ENCODE measurements at regions not wholly inside any gene's neighbourhood (a gene's known extent, or its start where the extent isn't known, plus 50 kb on each side); places are given as distances from the start of the nearest gene placed in this dataset.

DNA sequence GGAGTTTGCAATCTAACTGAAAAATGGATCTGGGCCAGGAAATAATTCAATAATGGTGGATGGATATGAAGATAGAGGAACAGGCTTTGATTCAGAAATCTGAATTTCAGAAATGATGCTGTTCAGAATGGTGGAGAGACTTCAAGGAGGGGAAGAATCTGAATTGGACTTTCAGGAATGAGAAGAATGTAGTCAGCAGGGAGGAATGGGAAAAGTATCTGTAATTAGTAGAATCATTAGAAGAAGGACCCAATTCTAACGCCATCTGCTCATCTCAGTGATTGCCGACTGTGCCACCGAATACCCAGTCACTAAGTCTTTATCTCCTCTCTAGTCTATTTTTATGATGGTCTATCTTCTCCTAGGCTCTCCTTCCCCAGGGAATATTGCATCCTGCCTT lies 363.2 kb downstream of the GALC start:
- TF ChIP-seq, protein P1, sequence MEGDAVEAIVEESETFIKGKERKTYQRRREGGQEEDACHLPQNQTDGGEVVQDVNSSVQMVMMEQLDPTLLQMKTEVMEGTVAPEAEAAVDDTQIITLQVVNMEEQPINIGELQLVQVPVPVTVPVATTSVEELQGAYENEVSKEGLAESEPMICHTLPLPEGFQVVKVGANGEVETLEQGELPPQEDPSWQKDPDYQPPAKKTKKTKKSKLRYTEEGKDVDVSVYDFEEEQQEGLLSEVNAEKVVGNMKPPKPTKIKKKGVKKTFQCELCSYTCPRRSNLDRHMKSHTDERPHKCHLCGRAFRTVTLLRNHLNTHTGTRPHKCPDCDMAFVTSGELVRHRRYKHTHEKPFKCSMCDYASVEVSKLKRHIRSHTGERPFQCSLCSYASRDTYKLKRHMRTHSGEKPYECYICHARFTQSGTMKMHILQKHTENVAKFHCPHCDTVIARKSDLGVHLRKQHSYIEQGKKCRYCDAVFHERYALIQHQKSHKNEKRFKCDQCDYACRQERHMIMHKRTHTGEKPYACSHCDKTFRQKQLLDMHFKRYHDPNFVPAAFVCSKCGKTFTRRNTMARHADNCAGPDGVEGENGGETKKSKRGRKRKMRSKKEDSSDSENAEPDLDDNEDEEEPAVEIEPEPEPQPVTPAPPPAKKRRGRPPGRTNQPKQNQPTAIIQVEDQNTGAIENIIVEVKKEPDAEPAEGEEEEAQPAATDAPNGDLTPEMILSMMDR (conservative IDR thresholded peaks at IDR 0.05), result no peak
- no peak for TF ChIP-seq ZFX (IDR thresholded peaks at IDR 0.05)

All from C4-2B (cell line).